HG03196 (cell line): ENCODE measurements at regions not wholly inside any gene's neighbourhood (a gene's known extent, or its start where the extent isn't known, plus 50 kb on each side); places are given as distances from the start of the nearest gene placed in this dataset.

ENCODE experiments used
- ATAC-seq: cut with Tn5 transposase; IDR thresholded peaks from one replicate; pipeline ENCODE4 v1.9.1; 2021; ENCODE audit not compliant: unreplicated experiment

DNA sequence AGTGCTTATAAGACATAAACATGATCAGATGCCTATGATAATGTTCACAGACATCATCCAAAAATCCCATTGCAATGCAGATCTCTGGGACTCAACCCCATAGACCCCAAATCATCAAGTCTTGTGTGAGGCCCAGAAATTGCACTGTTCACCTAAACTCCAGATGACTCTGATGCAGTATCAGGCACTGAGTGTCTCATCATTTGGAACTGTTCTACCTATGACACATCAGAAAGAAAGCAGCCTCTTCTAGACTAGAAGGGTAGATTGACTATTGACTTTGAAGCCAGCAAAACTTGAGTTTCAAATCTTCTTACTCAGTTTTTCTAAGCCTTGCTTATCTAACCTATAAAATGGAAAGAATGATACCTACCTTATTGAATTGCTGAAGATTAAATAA is 58.7 kb upstream of the PAPPA start:
- no peak for ATAC-seq

DNA sequence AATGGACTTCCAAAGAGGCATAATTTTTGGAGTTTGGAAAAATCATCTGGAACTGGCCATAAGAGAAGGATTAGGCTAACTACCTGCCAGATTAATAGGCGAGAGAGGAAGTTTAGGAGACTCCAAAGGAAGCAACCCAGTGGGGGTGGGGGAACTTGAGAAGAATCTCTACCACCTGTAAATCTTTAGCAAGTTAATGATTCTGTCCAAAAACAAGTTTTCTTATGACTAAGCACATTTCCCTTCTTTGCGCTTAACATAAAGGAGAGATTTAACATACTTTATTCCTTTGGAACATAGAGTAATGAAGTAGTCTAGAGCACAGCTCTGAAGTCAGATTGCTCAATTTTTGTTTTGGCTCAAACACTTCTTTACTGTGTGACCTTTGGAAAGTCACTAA is 58.2 kb upstream of the PAPPA start:
- ATAC-seq = no peak

DNA sequence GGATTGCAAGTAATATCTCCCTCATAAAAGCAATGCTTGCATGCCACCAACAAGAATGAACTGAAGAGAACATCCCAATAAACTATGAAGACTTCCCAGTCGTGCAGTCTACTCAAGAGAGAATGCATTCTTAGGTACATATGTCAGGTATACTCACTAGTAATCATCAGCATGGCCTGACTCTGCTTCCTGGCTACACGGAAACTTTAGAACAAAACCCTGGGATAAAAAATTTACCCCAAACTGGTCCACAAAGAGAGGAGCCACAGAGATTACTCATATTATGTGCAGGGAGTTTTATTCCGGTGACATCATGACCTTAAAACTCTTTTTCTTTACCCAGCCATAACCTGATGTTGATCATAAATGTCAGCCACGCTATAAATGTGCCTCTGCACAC is 57.5 kb upstream of the PAPPA start:
- no peak for ATAC-seq

DNA sequence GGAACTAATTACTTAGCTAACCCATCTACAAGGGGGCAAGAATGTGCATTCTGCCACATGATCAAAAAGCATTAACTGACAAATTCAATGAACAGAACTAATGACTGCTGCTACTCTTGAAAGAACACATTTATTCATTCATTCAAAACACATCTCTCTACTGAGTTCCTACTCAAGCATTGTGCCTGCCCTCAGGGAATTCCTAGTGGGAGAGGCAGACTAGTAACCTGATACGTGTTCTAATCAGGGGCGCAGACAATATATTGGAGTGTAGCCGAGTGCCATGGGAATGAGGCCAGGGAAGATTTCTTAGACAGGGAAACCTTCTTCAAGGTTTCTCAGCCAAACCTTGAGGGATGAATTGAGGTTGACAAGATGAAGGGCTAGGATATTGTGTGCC is 56.7 kb upstream of the PAPPA start:
- ATAC-seq = no peak

DNA sequence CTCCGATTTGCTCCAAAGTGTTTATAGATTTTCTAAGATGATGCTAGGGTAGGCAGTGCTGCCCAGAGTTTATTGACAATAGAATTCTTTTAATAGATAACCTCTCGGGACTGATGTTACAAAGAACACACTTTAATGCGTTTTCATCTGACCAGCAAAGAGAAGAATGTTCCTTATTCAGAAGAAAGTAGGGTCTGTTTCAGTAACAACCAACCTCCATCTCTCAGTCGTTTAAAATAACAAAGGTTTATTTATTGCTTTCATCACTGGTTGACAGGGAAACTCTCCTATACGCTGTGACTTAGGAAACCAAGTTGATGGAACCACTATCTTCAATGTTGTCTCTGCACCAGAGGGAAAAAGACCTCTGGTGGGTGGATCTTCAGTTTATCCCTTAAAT is 55.1 kb upstream of the PAPPA start:
- ATAC-seq = no peak

DNA sequence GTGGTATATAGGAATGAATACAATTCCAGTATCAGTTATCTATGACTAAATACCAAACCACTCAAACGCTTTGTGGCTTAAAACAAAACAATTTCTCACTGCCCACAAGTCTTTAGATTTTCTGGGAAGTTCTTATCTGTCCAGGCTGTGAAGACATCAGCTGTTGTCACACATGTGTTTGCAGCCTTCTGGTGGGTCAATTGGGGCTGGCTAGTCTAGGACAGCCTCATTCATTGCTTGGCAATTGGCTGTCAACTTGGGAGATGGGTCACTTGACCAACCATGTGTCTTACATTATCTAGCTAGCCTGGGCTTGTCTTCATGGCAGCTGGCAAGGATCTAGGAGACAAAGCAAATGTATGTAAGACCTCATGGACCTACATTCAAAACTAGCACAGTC is 53.8 kb upstream of the PAPPA start:
- no peak for ATAC-seq

DNA sequence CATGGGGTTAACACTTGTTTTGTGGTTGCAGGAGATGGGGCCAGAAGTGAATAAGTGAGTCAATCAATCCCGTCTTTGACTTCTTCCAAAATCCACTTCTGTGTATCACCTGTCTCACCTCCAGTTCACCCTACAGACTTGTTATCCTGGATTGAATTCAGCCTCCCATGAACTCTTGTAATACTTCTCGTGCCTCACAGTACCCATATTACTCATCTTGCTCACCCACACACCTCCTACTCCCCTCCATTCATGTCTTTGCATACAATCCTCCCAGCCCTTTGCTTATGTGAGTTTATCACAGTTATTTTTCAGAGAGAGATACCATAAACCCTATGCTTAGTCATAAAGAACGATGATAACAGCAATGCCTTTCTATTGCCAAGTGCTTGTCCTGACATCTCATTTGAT is 52.9 kb upstream of the PAPPA start:
- ATAC-seq = no peak

DNA sequence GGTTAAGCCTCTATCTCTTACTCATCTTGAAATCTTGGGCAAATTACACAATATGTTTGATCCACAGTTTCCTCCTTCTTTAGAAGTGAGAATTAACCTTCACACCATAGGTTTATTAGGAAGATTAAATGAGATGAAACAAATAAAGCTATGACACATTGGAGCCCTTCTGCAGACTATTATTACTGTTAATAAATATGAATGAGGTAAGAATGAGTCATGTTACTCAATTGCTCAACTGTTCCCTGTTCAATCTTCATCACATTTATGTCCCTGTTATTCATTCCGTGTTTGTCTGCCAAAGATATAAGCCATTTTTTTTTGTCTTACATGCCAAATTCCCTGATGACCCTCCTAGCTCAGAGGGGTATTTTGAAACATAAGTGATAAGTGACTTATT is 52.1 kb upstream of the PAPPA start:
- no peak for ATAC-seq

DNA sequence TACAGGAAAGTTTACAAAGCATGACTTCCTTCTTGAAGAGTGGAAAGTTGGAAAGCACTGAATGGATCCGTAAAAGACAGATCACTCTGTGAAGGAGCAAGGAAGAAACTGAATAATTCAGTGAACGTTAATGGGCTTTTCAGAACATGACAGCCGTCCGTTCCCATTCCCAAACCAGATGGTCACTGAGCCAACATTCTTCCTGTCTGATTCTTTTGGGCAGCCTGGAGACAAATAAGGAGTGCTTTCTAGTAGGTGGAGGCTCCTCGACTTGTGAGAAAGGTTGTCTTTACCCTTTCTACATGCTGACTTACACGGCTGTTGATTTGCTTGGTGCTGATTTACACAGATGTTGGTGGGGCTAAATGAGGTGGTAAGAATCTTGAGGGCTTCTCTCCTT is 51.0 kb upstream of the PAPPA start:
- ATAC-seq = no peak
